K562 (cell line): ENCODE measurements at regions not wholly inside any gene's neighbourhood (a gene's known extent, or its start where the extent isn't known, plus 50 kb on each side); places are given as distances from the start of the nearest gene placed in this dataset.

Experiments
- ATAC-seq: fragments of 200-7000 bp; cut with Tn5 transposase; 3 replicates; pipeline ENCODE4 v1.9.1; 2020; ENCODE audit warnings: moderate library complexity
- BruUV-seq: library from RNA; stranded (reverse); fragments of 400-500 nt; replicated peaks from 2 replicates; lab custom pipeline; 2021; lab: Mats Ljungman, UMichigan
- CTCF ChIA-PET: fragments of 300-600 bp; formaldehyde crosslinking; extraction: SDS; loops from one replicate; lab custom pipeline; 2021; ENCODE audit warnings: low intra/inter-chr PET ratio; lab: Yijun Ruan, JAX
- POLR2A ChIA-PET: fragments of 300-600, 350-650 bp; sonication (Branson Sonifier 250); formaldehyde crosslinking; extraction: SDS; loops from one replicate; lab custom pipeline; 2021; ENCODE audit warnings: antibody characterized with exemption, inconsistent platforms; lab: Yijun Ruan, JAX
- DNase-seq, 4 experiments: peaks; one replicate each; pipeline versions ENCODE4 v3.0.0 to v3.0.0-alpha.2; 2011 to 2018; ENCODE audit warnings: low spot score in 3 of 4, mixed read lengths in 3 of 4; ENCODE audit errors: extremely low read depth in 1 of 4
- FAIRE-seq: peaks from 2 replicates; lab custom pipeline; 2011; peaks lifted over from hg19 to GRCh38; lab: Jason Lieb, UNC
- H2AFZ ChIP-seq: 2 replicates; pipeline ENCODE4 v1.6.0; 2011; ENCODE audit warnings: low read depth, low read length, control low read depth, inconsistent platforms
- H3K27ac ChIP-seq: fragments of 200-600 bp; 3 replicates; pipeline ENCODE4 v1.8.0; 2011; ENCODE audit warnings: low read depth, mild to moderate bottlenecking, control low read depth, inconsistent platforms, low read length, moderate library complexity, mixed read lengths; ENCODE audit errors: extremely low read depth
- H3K27me3 ChIP-seq, 2 experiments: fragments of 300-600 bp in 1 of 2; 2 replicates in 1 of 2; 3 replicates in 1 of 2; pipeline versions ENCODE4 v1.6.0 to v1.8.0; 2011; ENCODE audit warnings: inconsistent platforms in 2 of 2, low read length in 2 of 2, mild to moderate bottlenecking in 1 of 2, mixed read lengths in 1 of 2, moderate library complexity in 1 of 2; ENCODE audit not compliant: control insufficient read depth in 2 of 2, insufficient read depth in 2 of 2
- H3K36me3 ChIP-seq: fragments of 300-600 bp; 3 replicates; pipeline ENCODE4 v1.8.0; 2011; ENCODE audit warnings: mild to moderate bottlenecking, low read length, inconsistent platforms; ENCODE audit not compliant: control insufficient read depth, insufficient read depth
- H3K4me1 ChIP-seq, 2 experiments: fragments of 200-600 bp in 1 of 2; replicated peaks in 1 of 2; 2 replicates in 1 of 2; 3 replicates in 1 of 2; pipeline versions ENCODE4 v1.5.1 to v1.8.0; 2011; ENCODE audit warnings: inconsistent platforms in 2 of 2, low read length in 2 of 2, mild to moderate bottlenecking in 1 of 2, mixed read lengths in 1 of 2, moderate library complexity in 1 of 2; ENCODE audit not compliant: control insufficient read depth in 2 of 2, insufficient read depth in 2 of 2
- H3K4me2 ChIP-seq: 2 replicates; pipeline ENCODE4 v1.6.1; 2011; ENCODE audit warnings: low read length, control low read depth, inconsistent platforms, mixed read lengths; ENCODE audit not compliant: insufficient read depth
- H3K4me3 ChIP-seq: fragments of 200-600 bp; sonication (generic), shearing (Covaris generic); 2 replicates; pipeline ENCODE4 v1.5.1; 2016; ENCODE audit warnings: control low read depth, inconsistent platforms
- H3K79me2 ChIP-seq: fragments of 200-600 bp; 3 replicates; pipeline ENCODE4 v1.8.0; 2011; ENCODE audit warnings: low read length, inconsistent platforms; ENCODE audit not compliant: control insufficient read depth, insufficient read depth
- H3K9ac ChIP-seq, 2 experiments: 2 replicates each; pipeline versions ENCODE4 v1.6.0 to v1.6.1; 2011; ENCODE audit warnings: low read depth in 2 of 2, low read length in 2 of 2, control low read depth in 1 of 2, inconsistent platforms in 1 of 2, mild to moderate bottlenecking in 1 of 2, mixed read lengths in 1 of 2; ENCODE audit not compliant: insufficient read depth in 1 of 2
- H3K9me1 ChIP-seq: one replicate; pipeline ENCODE4 v1.6.0; 2011; ENCODE audit warnings: inconsistent platforms, mild to moderate bottlenecking, low read length, moderate library complexity; ENCODE audit not compliant: control insufficient read depth, insufficient read depth
- H3K9me3 ChIP-seq: replicated peaks from 2 replicates; pipeline ENCODE4 v1.5.1; 2011; ENCODE audit warnings: low read depth, low read length, inconsistent platforms; ENCODE audit not compliant: control insufficient read depth, insufficient read depth
- H4K20me1 ChIP-seq: replicated peaks from 2 replicates; pipeline ENCODE4 v1.6.1; 2011; ENCODE audit warnings: low read length, inconsistent platforms, mixed read lengths; ENCODE audit not compliant: control insufficient read depth, insufficient read depth
- CCAR2 ChIP-seq: fragments of 200-400 bp; formaldehyde crosslinking; IDR thresholded peaks from 2 replicates; pipeline ENCODE4 v1.6.1; 2017; ENCODE audit warnings: mild to moderate bottlenecking, low read depth, low read length
- CHD4 ChIP-seq: fragments of 200-600 bp; sonication (generic); IDR thresholded peaks from 3 replicates; pipeline ENCODE4 v1.6.1; 2012; ENCODE audit warnings: low read depth, mild to moderate bottlenecking, mixed read lengths, low read length, inconsistent platforms; ENCODE audit not compliant: insufficient read depth, insufficient replicate concordance, poor library complexity, severe bottlenecking
- GATAD2A ChIP-seq: fragments of 450-650 bp; IDR thresholded peaks from 2 replicates; pipeline ENCODE4 v1.6.1; 2017
- IRF2 ChIP-seq: sonication (generic); formaldehyde crosslinking; IDR thresholded peaks from 2 replicates; pipeline ENCODE4 v1.8.1; 2022; ENCODE audit warnings: mild to moderate bottlenecking, missing genetic modification reagents
- JUNB ChIP-seq: fragments of 450-650 bp; formaldehyde crosslinking; conservative IDR thresholded peaks from 2 replicates; pipeline ENCODE4 v1.4.0; 2020; ENCODE audit warnings: mild to moderate bottlenecking
- POLR2H ChIP-seq: IDR thresholded peaks from 2 replicates; pipeline ENCODE4 v1.6.1; 2016; ENCODE audit warnings: missing genetic modification characterization, low read depth, mild to moderate bottlenecking, control low read depth, missing compliant biosample characterization, moderate library complexity
- RBBP5 ChIP-seq: fragments of 200-600 bp; sonication (generic); IDR thresholded peaks from 2 replicates; pipeline ENCODE4 v1.6.1; 2012; ENCODE audit warnings: borderline replicate concordance, mild to moderate bottlenecking, low read length, control low read depth, inconsistent platforms; ENCODE audit not compliant: insufficient read depth, poor library complexity, severe bottlenecking
- RCOR1 ChIP-seq, 2 experiments: IDR thresholded peaks; 2 replicates each; pipeline ENCODE4 v1.6.1; 2012; ENCODE audit warnings: low read depth in 2 of 2, low read length in 2 of 2, borderline replicate concordance in 1 of 2, improper control_type of control experiment in 1 of 2
- ZC3H4 ChIP-seq: sonication (generic); formaldehyde crosslinking; IDR thresholded peaks from 2 replicates; pipeline ENCODE4 v1.9.0; 2021; ENCODE audit warnings: missing genetic modification reagents, borderline replicate concordance
- ZNF277 ChIP-seq: fragments of 250-450 bp; sonication (Bioruptor Pico); IDR thresholded peaks from 2 replicates; pipeline ENCODE4 v1.8.0; 2022; ENCODE audit warnings: inconsistent platforms, mild to moderate bottlenecking, moderate library complexity, borderline replicate concordance
- ZNF609 ChIP-seq: sonication (generic); formaldehyde crosslinking; IDR thresholded peaks from 2 replicates; pipeline ENCODE4 v1.8.1; 2023; ENCODE audit warnings: missing genetic modification reagents, mild to moderate bottlenecking, borderline replicate concordance
- ZNF644 ChIP-seq: fragments of 200-800 bp; sonication (Bioruptor generic); IDR thresholded peaks from 2 replicates; pipeline ENCODE4 v1.6.1; 2016; ENCODE audit warnings: low read depth, missing genetic modification characterization, missing compliant biosample characterization
- WGBS: fragments of 100-300 bp; shearing (Covaris generic); methylation state at CpG from one replicate; pipeline ENCODE4 v1.1.6; 2016; ENCODE audit warnings: low coverage, mixed read lengths; ENCODE audit not compliant: insufficient coverage; ENCODE audit errors: missing lambda C conversion rate; 5-methylcytosine and 5-hydroxymethylcytosine counted together
- in situ Hi-C: fragments of 300-500 bp; cut with MboI; formaldehyde crosslinking; loops from 4 replicates; pipeline ENCODE4 v1.15.0; 2018; ENCODE audit warnings: inconsistent platforms, mixed read lengths
- intact Hi-C: fragments of 100-400 bp; cut with micrococcal nuclease; formaldehyde crosslinking; loops from 2 replicates; pipeline ENCODE4 v1.14.2; 2022
- TF ChIP-seq, protein P1 (sequence below): fragments of 200-800 bp; sonication (Bioruptor generic); IDR thresholded peaks from 2 replicates; pipeline ENCODE4 v1.6.1; 2017; ENCODE audit warnings: missing genetic modification characterization, missing compliant biosample characterization

- intact Hi-C loops (no loop called here), in situ Hi-C loops (no loop called here)
- 1% methylated on average over 4 of the region's 4 CpGs for WGBS
- ChIA-PET CTCF (no interaction called here), POLR2A (no interaction called here)
- no peak overlapping the region for H3K9ac ChIP-seq
- no peak overlapping the region for H3K4me2 ChIP-seq
- no peak overlapping the region for H3K27ac ChIP-seq
- no peak for ATAC-seq
- no peaks in the 10 kb centered on the region for H3K27me3 ChIP-seq
- no peak for DNase-seq
- no peak overlapping the region for H2AFZ ChIP-seq
- no peak overlapping the region for H3K4me3 ChIP-seq
- no peak for FAIRE-seq
- H3K79me2 ChIP-seq = no peaks in the 10 kb centered on the region
- H3K9me3 ChIP-seq = no peaks in the 10 kb centered on the region
- no peaks in the 10 kb centered on the region for H3K36me3 ChIP-seq
- no peaks in the 10 kb centered on the region for H4K20me1 ChIP-seq
- no peaks in the 10 kb centered on the region for H3K9me1 ChIP-seq
- no TSS peak for BruUV-seq
- no peaks in the 10 kb centered on the region for H3K4me1 ChIP-seq
- no peak for TF ChIP-seq JUNB (CRISPR knock-in tag)
- no peak for TF ChIP-seq POLR2H
- no peak for TF ChIP-seq IRF2 (CRISPR knock-in tag)
- TF ChIP-seq CHD4 = no peak
- no peak for TF ChIP-seq RBBP5
- no peak for TF ChIP-seq ZC3H4 (CRISPR knock-in tag)
- no peak for TF ChIP-seq CCAR2
- TF ChIP-seq ZNF644 = no peak
- TF ChIP-seq GATAD2A = no peak
- no peak for TF ChIP-seq ZNF609 (CRISPR knock-in tag)
- no peak for TF ChIP-seq ZNF277 (CRISPR knock-in tag)
- TF ChIP-seq RCOR1 (IDR thresholded peaks at IDR 0.05; ENCODE audit: borderline replicate concordance in 1 of 2, low read depth in 2 of 2, low read length in 2 of 2) = no peak
- TF ChIP-seq, protein P1, sequence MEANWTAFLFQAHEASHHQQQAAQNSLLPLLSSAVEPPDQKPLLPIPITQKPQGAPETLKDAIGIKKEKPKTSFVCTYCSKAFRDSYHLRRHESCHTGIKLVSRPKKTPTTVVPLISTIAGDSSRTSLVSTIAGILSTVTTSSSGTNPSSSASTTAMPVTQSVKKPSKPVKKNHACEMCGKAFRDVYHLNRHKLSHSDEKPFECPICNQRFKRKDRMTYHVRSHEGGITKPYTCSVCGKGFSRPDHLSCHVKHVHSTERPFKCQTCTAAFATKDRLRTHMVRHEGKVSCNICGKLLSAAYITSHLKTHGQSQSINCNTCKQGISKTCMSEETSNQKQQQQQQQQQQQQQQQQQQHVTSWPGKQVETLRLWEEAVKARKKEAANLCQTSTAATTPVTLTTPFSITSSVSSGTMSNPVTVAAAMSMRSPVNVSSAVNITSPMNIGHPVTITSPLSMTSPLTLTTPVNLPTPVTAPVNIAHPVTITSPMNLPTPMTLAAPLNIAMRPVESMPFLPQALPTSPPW (CRISPR knock-in tag) = no peak
Measured at GRCh38 chr2:18311420-18312195, 248.8 kb downstream of the RDH14 start.
